HG02884 (cell line): ENCODE measurements at regions not wholly inside any gene's neighbourhood (a gene's known extent, or its start where the extent isn't known, plus 50 kb on each side); places are given as distances from the start of the nearest gene placed in this dataset.

ENCODE experiments used
- ATAC-seq: cut with Tn5 transposase; IDR thresholded peaks from one replicate; pipeline ENCODE4 v1.9.1; 2021; ENCODE audit warnings: mild to moderate bottlenecking, moderate library complexity; ENCODE audit not compliant: unreplicated experiment

DNA sequence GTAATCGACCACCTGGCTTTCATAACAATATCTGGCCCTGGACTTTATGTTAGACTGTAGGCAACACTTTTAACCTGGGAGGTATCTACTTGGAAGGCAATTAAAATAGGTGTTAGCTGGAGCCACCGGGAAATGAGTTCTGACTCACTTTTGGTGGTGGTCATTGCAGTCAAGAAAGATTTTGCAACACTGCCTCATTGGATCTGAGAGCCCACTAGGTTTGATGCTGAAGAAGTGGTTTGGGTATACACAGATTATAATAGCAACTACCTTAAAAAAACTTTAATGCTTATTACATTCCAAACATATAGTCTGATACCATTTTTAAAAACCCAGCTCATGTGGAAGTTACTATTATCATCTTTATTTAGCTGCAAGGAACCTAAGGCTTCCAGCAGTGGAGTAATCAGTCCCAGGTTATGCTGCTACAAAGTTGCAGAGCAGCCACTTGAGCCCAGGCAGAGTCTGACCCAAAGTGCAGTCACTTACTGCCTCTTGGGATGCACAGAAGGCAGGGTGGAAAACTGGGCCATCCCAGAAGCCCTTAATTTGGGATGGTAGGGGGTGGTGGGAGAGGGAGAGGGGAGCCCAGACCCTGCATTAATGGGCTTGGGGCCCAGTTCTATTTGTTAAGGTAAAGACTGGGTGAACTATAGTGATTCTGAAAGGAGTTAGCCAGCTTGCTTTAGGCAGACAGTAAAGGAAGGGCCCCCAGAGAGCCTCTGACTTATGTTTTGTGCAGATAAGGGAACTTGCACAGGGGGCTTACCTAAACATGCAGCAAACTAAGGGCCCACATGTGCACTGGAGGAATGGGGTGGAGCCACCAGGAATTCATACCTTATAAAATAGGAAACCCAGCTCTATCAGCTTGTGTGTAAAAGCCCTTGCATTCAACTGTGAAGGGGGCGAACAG lies 149.4 kb downstream of the SNX19 start:
- peak; percentile 12 for ATAC-seq

DNA sequence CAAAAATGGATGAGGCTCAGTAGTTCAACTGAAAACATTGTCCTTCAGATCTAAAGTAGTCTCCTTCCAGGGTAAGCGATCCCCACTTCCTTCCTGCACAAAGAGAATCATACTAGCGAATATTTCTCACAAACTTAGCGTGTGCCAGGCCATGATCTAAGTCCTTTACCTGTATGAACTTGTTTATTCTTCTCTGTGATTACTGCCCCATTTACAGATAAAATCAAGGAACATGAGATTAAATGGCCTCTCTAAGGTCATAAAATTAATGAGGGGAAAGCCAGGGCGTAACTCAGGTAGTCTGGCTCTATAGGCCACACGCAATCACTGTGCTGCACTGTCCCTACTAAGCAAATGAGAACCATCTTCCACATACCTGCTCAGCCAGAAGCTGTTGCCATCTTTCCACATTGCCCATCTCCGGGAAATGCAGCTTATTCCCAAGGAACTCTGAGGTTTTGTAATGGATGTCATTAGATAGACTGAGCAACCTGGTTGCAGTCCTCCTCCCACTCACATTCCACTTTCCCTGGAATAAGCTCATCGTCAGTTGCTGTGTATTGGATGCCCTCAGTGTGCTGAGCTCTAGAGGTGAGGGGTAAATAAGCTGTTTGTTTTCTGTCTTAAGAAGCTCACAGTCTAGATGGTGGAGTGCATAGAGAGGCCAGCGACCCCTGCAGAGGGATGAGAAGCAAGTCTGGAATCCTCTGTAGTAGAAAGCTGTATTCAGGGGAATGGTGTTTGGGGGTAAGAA lies 146.3 kb downstream of the SNX19 start:
- ATAC-seq: no peak

DNA sequence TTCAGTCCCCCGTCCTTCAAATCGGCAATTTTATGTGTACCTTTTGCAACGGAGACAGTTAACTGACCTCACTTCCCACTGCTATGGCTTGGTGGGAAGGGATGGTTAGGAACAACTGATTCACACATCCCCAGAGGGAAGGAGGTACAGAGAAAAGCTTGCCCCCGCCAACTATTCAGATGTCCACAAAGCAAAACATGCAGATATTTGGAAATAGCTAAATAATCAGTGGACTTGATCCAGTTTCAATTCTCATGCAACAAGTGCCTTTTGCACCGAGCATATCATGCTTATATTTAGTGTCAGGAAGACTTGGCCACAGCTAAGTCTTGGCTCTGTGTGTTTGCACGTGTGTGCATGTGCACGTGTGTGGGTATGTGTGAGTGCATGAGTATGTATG lies 144.6 kb downstream of the SNX19 start:
- no peak for ATAC-seq

DNA sequence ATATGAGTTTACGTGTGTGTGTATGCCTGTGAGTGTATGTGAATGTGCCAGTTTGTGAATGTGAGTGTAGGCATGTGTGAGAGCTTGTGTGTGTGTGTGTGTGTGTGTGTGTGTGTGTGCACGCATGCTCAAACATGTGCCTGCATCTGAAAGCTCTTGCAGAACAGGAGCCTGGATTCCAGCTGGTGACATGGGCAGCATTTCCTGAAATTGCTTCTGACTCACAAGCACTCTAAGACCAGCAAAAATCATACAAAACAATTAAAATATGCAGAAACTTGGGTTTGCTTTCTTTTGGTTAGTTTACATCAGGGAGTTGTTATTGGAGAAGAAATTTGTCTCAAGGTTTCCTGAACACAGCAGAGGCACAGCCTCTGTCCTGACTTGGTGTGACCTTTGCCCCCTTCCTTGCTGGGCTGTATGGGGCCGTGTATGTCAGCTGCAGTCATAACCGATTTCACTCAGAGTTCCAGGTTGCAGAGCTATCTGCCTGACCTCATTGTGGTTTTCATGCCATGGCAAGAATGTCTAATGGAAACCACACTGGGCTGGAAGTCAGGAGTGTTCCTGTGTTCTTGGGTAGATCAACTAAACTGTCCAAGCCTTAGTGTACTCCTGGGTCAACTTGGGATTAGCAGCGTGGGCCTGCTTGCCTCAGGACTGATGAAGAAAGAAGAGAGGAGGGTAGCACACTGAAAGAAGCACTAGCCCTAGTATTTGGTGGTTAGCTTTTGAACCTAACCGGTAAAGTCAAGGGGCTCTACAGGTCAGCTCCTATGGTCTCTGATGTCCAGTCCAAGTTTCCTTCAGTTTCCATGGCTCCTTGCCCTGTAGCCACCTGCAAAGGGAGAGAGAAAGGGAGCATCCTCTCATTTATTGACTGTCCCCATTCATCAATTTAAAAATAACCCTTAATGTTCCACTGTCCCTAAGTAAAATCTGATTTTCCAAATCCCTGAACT lies 143.7 kb downstream of the SNX19 start:
- ATAC-seq: no peak

DNA sequence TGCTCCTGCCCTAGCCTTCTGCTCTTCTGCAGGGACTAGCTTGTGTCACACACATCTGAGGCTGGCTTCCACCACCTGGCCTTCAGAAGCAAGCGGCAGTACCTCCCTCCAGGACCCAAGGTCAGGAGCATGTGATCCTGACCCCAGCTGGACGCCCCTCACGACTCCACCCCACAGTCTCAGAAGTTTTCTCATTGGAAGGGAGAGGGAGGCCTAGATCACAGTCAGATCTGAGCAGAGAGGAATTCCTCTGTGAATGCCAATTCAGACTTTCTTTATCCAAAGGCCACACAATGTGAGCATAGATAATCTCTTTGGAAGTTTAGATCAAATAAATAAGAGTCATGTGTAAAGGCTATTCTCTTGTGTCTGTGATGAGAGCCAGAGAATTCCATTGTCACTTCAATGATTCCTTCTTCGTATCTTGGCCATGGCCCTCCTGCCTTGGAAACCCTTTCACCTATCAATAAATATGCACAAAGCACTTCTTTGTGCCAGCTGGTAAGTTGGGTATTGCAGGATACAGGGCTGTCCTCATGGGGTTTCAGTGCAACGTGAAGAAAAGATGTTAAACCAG lies 142.9 kb downstream of the SNX19 start:
- ATAC-seq: no peak

DNA sequence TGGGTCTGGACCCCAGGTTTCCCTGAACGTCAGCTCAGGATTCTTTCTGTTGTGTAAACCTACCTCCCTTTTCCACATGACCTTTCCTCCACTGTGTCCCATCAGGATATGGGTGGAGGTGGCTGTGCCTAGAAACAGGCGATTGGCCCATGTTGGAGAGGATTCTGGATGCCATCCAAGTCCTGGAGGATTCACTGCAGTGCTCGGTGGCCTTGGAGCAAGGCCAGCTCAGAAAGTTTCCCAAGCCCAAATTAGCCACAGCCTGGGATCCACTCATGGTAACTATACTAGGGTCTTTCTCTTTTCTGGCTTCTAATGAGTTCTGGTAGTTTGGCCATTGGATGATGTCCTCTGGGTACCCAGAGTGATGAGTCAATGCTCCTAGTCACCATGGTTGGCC lies 141.6 kb downstream of the SNX19 start:
- no peak for ATAC-seq

DNA sequence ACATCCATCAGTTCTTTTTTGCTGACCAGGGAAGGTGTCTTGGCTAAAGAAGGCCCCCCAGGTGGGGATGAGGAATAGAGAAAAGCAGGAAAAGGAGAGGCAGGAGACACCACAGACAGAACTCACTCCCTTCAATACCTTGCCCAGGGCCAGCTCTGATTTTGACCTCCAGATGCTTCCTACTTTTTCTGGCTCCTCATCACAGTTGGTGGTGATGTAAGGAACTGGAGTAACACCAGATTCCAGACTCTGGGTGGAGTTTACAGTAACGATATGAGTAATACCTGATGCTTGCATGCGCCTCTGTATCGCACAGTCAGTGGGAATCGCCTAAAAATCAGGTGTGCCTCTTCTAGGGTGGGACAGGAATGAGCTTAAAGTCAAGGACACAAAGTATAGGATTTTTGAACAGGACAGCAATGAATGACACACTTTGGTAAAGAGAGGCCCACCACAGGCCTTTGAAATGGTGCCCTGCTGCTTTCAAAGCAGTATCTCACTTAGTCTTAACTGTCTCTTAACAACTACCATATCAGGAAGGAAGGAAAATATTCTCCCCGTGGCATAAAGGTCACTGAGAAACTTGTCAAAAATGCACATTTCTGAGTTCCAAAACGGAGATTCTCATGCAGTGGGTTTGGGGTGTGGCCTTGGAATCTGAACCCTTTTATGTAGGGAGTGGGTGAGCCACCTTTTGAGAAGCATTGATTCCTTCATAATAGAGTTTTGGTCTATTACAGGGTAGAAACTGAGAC lies 140.8 kb downstream of the SNX19 start:
- no peak for ATAC-seq

DNA sequence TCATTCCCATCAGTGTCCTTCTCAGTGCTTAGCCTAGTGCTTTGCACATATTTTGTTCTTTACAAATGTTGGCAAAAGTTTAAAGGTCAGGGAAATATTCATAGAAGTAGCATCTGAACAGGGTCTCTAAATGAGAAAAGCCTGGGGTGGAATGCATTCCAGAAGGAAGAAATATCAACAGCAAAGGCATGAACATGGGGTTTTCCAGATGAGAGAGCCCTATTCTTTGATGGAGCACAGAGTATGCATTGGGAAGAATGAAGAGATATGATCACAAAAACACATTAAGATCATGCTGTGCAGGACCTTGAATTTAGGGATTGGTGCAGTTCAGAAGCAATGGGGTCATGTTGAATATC lies 140.2 kb downstream of the SNX19 start:
- no peak for ATAC-seq

DNA sequence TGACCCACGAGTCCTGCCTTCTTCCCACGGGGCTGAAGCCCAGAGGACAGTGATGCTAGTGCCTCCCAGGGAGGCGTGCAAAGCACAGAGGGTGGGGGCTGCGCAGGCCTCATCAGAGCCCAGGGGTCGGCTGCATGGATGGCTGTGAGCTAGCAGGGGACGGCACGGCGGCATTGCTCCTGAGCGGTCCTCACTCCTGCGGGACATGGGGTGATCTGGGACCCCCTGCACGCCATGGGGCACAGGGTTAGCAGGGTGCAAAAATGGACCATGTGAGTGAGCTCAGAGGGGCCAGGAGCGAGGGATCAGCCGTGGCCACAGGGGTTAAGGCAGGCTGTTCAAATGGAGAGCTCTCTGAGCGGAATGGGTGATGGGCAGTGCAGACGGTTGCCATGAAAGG lies 138.3 kb downstream of the SNX19 start:
- no peak for ATAC-seq

DNA sequence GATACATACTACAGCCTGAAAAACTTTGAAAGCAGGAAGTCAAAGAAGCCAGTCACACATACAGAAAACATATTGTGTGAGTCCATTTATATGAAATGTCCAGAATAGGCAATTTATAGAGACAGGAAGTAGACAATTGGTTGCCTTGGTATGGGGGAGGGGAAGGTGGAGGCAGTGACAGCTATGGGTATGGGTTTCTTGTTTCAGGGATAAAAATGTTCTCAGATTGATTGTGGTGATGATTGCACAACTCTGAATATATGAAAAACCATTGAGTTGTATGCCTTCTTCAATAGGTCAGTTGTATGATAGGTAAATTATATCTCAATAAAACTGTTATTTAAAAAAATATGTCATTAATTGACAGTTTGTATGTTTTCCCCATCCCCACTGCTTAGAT lies 137.6 kb downstream of the SNX19 start:
- ATAC-seq: no peak

DNA sequence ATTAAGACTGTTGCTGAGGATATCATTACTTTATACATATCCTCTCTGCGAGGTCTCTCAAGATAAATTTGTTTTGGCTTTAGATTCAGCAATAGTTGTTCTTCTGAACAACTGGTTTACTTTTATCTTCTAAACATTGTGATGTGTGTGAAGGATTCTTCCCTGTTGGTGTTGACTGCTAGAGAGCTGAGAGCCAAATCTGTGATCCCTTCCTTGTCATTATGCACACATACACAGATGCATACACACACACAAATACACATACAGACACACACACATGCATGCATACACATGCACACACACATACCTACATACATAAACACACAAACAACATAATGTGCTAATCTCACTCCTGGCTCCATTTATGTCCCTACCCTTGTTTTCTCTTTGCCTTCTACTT lies 137.0 kb downstream of the SNX19 start:
- ATAC-seq: no peak

DNA sequence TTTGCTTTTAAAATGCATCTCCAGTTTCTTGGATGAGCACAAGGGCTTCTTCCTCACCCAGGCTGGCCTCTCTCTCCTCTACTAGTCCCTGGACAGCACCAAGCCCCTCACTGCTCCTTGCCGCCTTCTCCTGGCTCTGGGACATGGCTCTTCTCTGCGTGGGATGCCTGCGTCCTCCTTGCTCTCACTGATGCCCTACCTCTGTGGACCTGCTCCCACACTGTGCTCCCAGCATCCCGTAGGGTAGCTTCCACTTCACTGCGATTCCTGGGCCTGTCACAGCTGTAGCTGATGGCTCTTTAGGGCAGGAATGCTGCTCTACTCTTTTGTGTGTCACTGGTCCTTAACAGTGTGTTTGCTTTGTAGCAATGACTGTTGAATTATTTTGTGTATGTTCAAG lies 136.3 kb downstream of the SNX19 start:
- no peak for ATAC-seq

DNA sequence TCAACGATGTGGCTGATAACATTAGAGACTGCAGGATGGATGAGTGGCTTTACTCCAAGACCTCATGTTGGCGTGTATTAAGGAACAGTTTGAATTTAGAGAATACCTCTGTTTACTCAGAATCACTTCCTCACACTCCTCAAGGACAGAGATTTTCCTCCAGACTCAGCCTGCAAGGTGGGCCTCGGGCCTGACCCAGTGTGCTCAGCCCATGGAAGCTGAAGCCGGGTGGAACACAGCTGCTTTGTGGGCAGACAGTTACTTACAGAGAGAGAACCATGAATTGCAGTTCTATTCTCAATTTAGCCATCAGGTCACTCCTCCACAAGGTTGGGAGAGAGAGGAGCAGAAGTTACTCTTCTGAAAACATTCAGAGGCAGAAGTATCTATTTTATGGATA lies 135.8 kb downstream of the SNX19 start:
- no peak for ATAC-seq

DNA sequence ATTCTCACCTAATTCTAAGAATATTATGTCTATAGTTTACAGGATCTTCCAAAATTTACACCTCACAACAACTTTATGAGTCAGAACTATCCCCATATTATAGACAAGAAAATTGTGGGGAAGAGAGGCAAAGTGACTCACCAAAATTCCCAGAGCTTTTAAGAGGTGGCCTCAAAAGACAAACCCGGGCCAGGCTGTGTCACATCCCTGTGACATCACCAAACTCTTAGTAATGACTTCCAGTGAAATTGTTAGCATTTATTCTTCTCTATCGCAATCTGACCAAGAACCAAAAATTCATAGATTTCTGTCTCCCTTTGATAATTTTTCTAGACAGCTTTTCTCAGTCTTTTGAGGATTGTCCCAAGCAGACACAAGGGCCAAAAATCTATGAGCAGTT lies 134.3 kb downstream of the SNX19 start:
- no peak for ATAC-seq

DNA sequence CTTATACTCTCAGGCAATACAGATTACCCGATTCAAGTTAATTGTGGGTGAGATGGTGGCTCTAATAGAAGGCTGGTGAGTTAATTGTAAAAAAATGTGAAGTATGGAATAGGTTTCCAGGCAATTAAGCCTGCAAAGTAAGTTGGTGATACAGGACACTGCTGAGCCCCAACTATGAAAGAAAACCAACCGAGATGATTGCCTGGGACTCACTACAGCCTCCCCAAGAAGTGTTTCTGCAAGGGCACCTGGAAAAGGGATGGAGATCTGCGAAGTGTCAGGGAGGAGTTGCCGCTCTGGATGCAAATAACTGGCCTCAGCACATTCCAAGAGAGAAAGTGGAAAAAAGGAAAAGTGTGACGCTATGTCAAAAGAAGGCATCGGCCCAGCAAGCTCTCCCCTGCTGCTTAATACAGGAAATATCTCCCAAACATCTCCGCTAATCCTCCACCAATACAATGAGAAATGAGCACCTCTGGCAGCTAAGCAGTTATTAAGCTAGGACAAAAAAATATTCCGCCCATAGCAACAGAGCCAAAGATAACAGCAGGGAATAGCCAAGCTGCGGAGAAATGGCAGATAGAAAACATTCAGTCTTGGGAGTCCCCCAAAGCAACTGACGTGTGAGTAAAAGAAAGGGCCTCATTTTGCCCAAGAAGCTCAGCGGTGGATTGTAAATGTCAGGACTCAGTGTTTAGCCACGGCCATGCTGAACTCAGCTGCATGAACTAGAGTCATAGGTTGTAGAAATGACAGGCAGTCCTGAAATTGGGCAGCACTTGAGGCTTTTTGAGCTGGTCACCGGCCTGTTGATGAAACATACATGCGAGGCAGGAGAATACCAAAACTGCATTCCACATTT lies 133.7 kb downstream of the SNX19 start:
- no peak for ATAC-seq

DNA sequence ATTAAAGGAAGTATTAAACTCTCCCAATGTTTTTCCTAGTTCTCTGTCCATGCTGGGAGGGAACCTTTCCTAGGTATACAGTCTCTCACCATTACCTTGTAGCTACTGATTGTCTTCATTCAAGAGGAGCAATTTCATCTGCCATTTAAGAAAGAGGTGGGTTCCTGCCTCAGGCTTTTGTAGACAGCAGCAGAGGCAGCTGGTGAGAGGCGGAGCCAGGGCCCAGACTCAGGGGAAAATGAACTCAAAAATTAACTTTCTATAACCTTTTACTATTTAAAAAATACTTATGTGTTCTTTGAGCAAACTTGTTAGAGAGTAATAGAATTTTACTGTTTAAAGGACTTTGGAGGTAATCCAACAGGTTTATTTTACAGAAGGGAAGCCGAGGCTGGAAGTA lies 133.0 kb downstream of the SNX19 start:
- no peak for ATAC-seq

DNA sequence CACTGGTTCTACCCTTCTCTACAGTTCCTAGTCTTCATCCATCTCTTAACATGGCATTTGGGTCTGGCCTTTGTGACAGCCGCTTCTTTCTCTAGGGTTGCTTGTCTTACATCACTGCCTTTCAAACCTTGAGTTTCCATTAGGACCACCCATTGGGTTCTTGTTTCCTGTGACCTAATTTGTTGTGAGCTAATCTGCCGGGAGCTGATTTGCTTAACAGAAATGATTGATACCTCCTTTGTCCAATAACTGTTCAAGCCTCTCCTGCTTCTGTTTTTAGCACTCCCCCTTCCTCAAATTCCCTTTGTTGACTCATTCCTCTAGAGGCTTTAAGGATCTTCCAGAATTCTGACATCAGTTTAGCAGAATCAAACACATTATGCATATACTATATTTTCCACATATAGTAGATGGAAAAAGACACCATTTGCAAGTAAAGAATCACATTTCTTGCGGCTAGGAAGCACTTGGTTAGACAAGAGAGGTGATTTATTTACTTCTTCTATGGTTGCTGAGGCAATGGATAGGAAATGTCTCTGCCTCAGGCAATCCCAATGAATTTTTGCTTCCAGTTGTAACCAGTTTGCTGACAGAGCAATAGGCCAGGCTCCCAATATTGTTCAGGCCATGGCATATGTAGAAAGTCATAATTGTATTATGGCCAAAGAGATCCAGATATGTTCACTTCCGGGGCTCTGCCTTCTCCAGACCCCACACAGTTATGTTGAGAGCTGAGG lies 130.7 kb downstream of the SNX19 start:
- ATAC-seq: no peak

DNA sequence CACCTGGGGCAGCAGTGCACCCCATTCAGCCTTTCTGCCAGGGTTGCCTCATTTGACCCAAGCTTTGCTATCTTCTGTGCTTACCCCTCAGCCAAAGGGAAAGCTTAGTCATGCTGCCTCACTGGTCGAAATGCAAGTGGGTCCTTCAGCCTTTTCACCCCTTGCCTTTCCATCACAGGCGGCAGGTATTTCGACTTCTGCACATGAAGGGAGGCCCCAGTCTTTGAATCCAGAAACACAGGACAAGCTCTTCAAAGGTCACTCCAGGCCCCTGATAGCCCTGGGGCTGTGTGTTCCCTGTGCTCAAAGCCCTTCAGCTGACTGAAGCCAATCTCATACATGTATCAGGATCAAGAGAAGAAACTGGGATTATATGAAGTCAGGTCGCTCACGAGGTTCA lies 129.7 kb downstream of the SNX19 start:
- no peak for ATAC-seq
